HCT116 (cell line): ENCODE measurements at regions not wholly inside any gene's neighbourhood (a gene's known extent, or its start where the extent isn't known, plus 50 kb on each side); places are given as distances from the start of the nearest gene placed in this dataset.

Experiments used
- ATAC-seq: fragments of 200-7000 bp; cut with Tn5 transposase; 2 replicates; pipeline ENCODE4 v1.9.1; 2020; ENCODE audit warnings: mild to moderate bottlenecking, moderate library complexity
- BruUV-seq: library from RNA; stranded (reverse); fragments of 400-500 nt; replicated peaks from 2 replicates; lab custom pipeline; 2021; lab: Mats Ljungman, UMichigan
- CTCF ChIA-PET: fragments of 300-600 bp; sonication (Branson Sonifier 250); formaldehyde crosslinking; loops from one replicate; lab custom pipeline; 2021; ENCODE audit warnings: antibody characterized with exemption; lab: Charles Lee
- POLR2A ChIA-PET: fragments of 300-600, 350-600 bp; sonication (Branson Sonifier 250); formaldehyde crosslinking; loops from one replicate; lab custom pipeline; 2021; ENCODE audit warnings: antibody characterized with exemption; lab: Charles Lee
- RAD21 ChIA-PET, 2 experiments: fragments of 300-600 bp; sonication (Branson Sonifier 250); formaldehyde crosslinking; loops; one replicate each; lab custom pipeline; 2023; ENCODE audit warnings: low total read pairs in 2 of 2; ENCODE audit not compliant: uncharacterized antibody in 2 of 2, unreplicated experiment in 2 of 2, low non-redundant PET in 1 of 2; lab: Charles Lee
- DNase-seq: peaks from one replicate; pipeline ENCODE4 v3.0.0-alpha.2; 2010; ENCODE audit warnings: low read depth, low spot score
- H2AFZ ChIP-seq: fragments of 200-600 bp; shearing (Covaris generic), sonication (generic); 2 replicates; pipeline ENCODE4 v1.6.1; 2017; ENCODE audit warnings: low read depth, mixed run types, mixed read lengths, antibody characterized with exemption, low read length; ENCODE audit not compliant: poor library complexity, severe bottlenecking
- H3K27ac ChIP-seq: 2 replicates; pipeline ENCODE4 v1.5.1; 2012; ENCODE audit warnings: low read depth, low read length
- H3K27me3 ChIP-seq: fragments of 200-600 bp; sonication (generic); 2 replicates; pipeline ENCODE4 v1.6.1; 2016; ENCODE audit warnings: mixed run types, low read length, mixed read lengths; ENCODE audit not compliant: insufficient read depth
- H3K36me3 ChIP-seq, 2 experiments: fragments of 200-500 bp in 1 of 2; fragments of 200-600 bp in 1 of 2; sonication (Bioruptor generic) in 1 of 2; sonication (generic) in 1 of 2; 2 replicates each; pipeline versions ENCODE4 v1.5.1 to v1.6.1; 2014 to 2016; ENCODE audit warnings: low read length in 2 of 2, inconsistent platforms in 1 of 2, mixed read lengths in 1 of 2, mixed run types in 1 of 2; ENCODE audit not compliant: insufficient read depth in 2 of 2, control insufficient read depth in 1 of 2
- H3K4me1 ChIP-seq, 2 experiments: fragments of 200-600 bp in 1 of 2; sonication (generic) in 1 of 2; 2 replicates each; pipeline versions ENCODE4 v1.5.1 to v1.6.1; 2012 to 2017; ENCODE audit warnings: low read length in 2 of 2, inconsistent platforms in 1 of 2, mild to moderate bottlenecking in 1 of 2, mixed read lengths in 1 of 2, mixed run types in 1 of 2, moderate library complexity in 1 of 2; ENCODE audit not compliant: insufficient read depth in 2 of 2, control insufficient read depth in 1 of 2
- H3K4me2 ChIP-seq: fragments of 200-600 bp; sonication (generic); 2 replicates; pipeline ENCODE4 v1.6.1; 2017; ENCODE audit warnings: mixed run types, low read length, mixed read lengths
- H3K4me3 ChIP-seq, 2 experiments: fragments of 200-600 bp in 1 of 2; sonication (generic) in 1 of 2; replicated peaks in 1 of 2; 2 replicates each; pipeline ENCODE4 v1.5.1; 2011 to 2016; ENCODE audit warnings: low read length in 2 of 2, control low read depth in 1 of 2, low read depth in 1 of 2, mild to moderate bottlenecking in 1 of 2, mixed read lengths in 1 of 2, mixed run types in 1 of 2
- H3K79me2 ChIP-seq: fragments of 200-600 bp; sonication (generic); 2 replicates; pipeline ENCODE4 v1.6.1; 2017; ENCODE audit warnings: mild to moderate bottlenecking, mixed run types, low read length, moderate library complexity, mixed read lengths; ENCODE audit not compliant: insufficient read depth
- H3K9ac ChIP-seq: fragments of 200-600 bp; sonication (generic); 2 replicates; pipeline ENCODE4 v1.6.1; 2016; ENCODE audit warnings: low read length, mixed read lengths
- H3K9me2 ChIP-seq: fragments of 200-600 bp; sonication (generic), shearing (Covaris generic); 2 replicates; pipeline ENCODE4 v1.6.1; 2017; ENCODE audit warnings: mixed run types, mild to moderate bottlenecking, moderate library complexity; ENCODE audit not compliant: insufficient read depth
- H3K9me3 ChIP-seq, 2 experiments: fragments of 200-500 bp in 1 of 2; fragments of 200-600 bp in 1 of 2; sonication (Bioruptor generic) in 1 of 2; sonication (generic) in 1 of 2; 2 replicates each; pipeline ENCODE4 v1.6.1; 2014 to 2017; ENCODE audit warnings: low read length in 2 of 2, mixed read lengths in 2 of 2, inconsistent platforms in 1 of 2, low read depth in 1 of 2, mild to moderate bottlenecking in 1 of 2, mixed run types in 1 of 2, moderate library complexity in 1 of 2; ENCODE audit not compliant: control insufficient read depth in 1 of 2, insufficient read depth in 1 of 2
- H4K20me1 ChIP-seq: fragments of 200-600 bp; sonication (generic), shearing (Covaris generic); 2 replicates; pipeline ENCODE4 v1.6.1; 2017; ENCODE audit warnings: mixed run types, mild to moderate bottlenecking, moderate library complexity; ENCODE audit not compliant: insufficient read depth
- ATF3 ChIP-seq: IDR thresholded peaks from 2 replicates; pipeline ENCODE4 v1.6.1; 2012
- CEBPB ChIP-seq: IDR thresholded peaks from 2 replicates; pipeline ENCODE4 v1.6.1; 2012; ENCODE audit warnings: low read depth
- CTCF ChIP-seq, 3 experiments: fragments of 200-600 bp in 1 of 3; sonication (generic) in 1 of 3; IDR thresholded peaks in 2 of 3; conservative IDR thresholded peaks in 1 of 3; 2 replicates each; pipeline ENCODE4 v1.5.1; 2012 to 2017; ENCODE audit warnings: low read depth in 2 of 3, low read length in 2 of 3, antibody characterized with exemption in 1 of 3, borderline replicate concordance in 1 of 3, control low read depth in 1 of 3, mild to moderate bottlenecking in 1 of 3, mixed read lengths in 1 of 3, mixed run types in 1 of 3, moderate library complexity in 1 of 3; ENCODE audit not compliant: insufficient read depth in 1 of 3
- EGR1 ChIP-seq: IDR thresholded peaks from 2 replicates; pipeline ENCODE4 v1.6.1; 2012; ENCODE audit warnings: low read depth
- SIN3A ChIP-seq: IDR thresholded peaks from 2 replicates; pipeline ENCODE4 v1.6.1; 2012; ENCODE audit warnings: low read depth
- TCF7L2 ChIP-seq: IDR thresholded peaks from 2 replicates; pipeline ENCODE4 v1.7.0; 2011; ENCODE audit warnings: borderline replicate concordance, inconsistent platforms; ENCODE audit not compliant: insufficient read depth, insufficient read length; ENCODE audit errors: extremely low read depth
- YY1 ChIP-seq: IDR thresholded peaks from 2 replicates; pipeline ENCODE4 v1.6.1; 2011; ENCODE audit warnings: low read length, low read depth, moderate library complexity, mild to moderate bottlenecking; ENCODE audit not compliant: insufficient replicate concordance; ENCODE audit errors: extremely low read depth
- ZFX ChIP-seq: fragments of 450-650 bp; IDR thresholded peaks from 2 replicates; pipeline ENCODE4 v1.6.1; 2017
- intact Hi-C: fragments of 100-400 bp; cut with micrococcal nuclease; formaldehyde crosslinking; loops from 2 replicates; pipeline ENCODE4 v1.10.0; 2022

DNA sequence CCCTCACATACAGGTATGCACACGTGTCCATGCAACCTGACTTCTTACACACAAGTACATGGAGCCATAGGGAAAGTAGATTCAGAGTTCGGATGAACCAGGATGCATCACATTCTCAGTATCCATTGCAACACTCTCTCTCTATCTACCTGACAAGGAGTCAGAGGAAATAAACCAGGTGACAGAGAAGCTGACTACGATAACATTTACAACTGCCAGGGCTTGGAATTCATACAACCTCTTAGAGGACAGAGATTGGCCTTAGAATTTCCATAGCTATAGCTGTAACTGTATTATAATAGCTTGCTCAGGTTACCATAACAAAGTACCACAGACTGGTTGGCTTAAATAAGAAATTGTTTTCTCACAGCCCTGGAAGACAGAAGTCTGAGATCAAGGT, 116.9 kb upstream of the PALMD start:
- no TSS peak for BruUV-seq
- TF ChIP-seq SIN3A: no peak
- TF ChIP-seq ATF3: no peak
- TF ChIP-seq YY1: no peak
- no peak for TF ChIP-seq ZFX
- no peak for TF ChIP-seq EGR1
- TF ChIP-seq TCF7L2: no peak
- TF ChIP-seq CTCF (IDR thresholded peaks at IDR 0.05 in 2 of 3, conservative IDR thresholded peaks at IDR 0.05 in 1 of 3; ENCODE audit: borderline replicate concordance in 1 of 3, insufficient read depth in 1 of 3, low read depth in 2 of 3, low read length in 2 of 3): no peak
- no peak for TF ChIP-seq CEBPB
- H3K27ac ChIP-seq: no peak overlapping the region
- no peaks in the 10 kb centered on the region for H3K27me3 ChIP-seq
- H4K20me1 ChIP-seq: no peaks in the 10 kb centered on the region
- DNase-seq (no peak), ATAC-seq (no peak)
- no peak overlapping the region for H3K4me2 ChIP-seq
- RAD21 ChIA-PET: no interaction called here
- no peaks in the 10 kb centered on the region for H3K36me3 ChIP-seq
- no peaks in the 10 kb centered on the region for H3K4me1 ChIP-seq
- H3K9me2 ChIP-seq: no peaks in the 10 kb centered on the region
- POLR2A ChIA-PET: no interaction called here
- H3K4me3 ChIP-seq: no peak overlapping the region
- intact Hi-C loops: no loop called here
- H2AFZ ChIP-seq: no peak overlapping the region
- H3K79me2 ChIP-seq: no peaks in the 10 kb centered on the region
- no peaks in the 10 kb centered on the region for H3K9me3 ChIP-seq
- CTCF ChIA-PET: no interaction called here
- no peak overlapping the region for H3K9ac ChIP-seq
